Right lobe of liver (tissue), 4 donors: ENCODE measurements at regions not wholly inside any gene's neighbourhood (a gene's known extent, or its start where the extent isn't known, plus 50 kb on each side); places are given as distances from the start of the nearest gene placed in this dataset.

ENCODE experiments used
- POLR2A ChIP-seq: fragments of 450-650 bp; IDR thresholded peaks from one replicate; pipeline ENCODE4 v1.6.1; 2017; ENCODE audit warnings: antibody characterized with exemption, mild to moderate bottlenecking
- TF ChIP-seq, protein P1 (sequence below), 4 donors: fragments of 200-600 bp in 3 of 4; fragments of 450-650 bp in 1 of 4; IDR thresholded peaks; one replicate each; pipeline versions ENCODE4 v1.5.1 to v1.8.0; 2016 to 2022; ENCODE audit warnings: antibody characterized with exemption in 4 of 4, mild to moderate bottlenecking in 2 of 4
- donor health status: DM: no; HTN: no; CAD: no.
- donor health status: DM: no; HTN: no; CAD: no.
- donor health status: DM: no; HTN: yes; CAD: no.

DNA sequence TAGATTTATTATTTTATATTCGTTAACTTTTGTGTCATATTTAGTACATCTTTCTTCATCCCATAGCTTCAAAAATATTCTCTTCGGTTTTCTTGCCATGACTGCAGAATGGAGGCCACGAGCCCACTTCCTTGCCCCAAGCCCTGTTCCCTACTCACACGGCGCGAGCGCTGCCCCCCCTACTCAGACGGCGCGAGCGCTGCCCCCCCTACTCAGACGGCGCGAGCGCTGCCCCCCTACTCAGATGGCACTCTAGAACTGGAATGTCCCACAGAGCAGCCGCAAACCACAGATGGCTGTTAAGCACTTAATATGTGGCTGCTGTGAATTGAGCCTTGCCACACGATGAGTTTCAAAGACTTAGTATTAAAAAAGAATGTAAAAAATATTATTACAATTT lies 102.2 kb upstream of the PEG3 start:
- TF ChIP-seq, protein P1, sequence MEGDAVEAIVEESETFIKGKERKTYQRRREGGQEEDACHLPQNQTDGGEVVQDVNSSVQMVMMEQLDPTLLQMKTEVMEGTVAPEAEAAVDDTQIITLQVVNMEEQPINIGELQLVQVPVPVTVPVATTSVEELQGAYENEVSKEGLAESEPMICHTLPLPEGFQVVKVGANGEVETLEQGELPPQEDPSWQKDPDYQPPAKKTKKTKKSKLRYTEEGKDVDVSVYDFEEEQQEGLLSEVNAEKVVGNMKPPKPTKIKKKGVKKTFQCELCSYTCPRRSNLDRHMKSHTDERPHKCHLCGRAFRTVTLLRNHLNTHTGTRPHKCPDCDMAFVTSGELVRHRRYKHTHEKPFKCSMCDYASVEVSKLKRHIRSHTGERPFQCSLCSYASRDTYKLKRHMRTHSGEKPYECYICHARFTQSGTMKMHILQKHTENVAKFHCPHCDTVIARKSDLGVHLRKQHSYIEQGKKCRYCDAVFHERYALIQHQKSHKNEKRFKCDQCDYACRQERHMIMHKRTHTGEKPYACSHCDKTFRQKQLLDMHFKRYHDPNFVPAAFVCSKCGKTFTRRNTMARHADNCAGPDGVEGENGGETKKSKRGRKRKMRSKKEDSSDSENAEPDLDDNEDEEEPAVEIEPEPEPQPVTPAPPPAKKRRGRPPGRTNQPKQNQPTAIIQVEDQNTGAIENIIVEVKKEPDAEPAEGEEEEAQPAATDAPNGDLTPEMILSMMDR (IDR thresholded peaks at IDR 0.05): no peak
- no peak for TF ChIP-seq POLR2A
